ENCODE measurements at regions not wholly inside any gene's neighbourhood (a gene's known extent, or its start where the extent isn't known, plus 50 kb on each side); places are given as distances from the start of the nearest gene placed in this dataset.
"Not testable (repeated sequence)": the region's sequence is repeated elsewhere in the genome, so short reads cannot be mapped to it uniquely, and the experiment has no call there.

DNA sequence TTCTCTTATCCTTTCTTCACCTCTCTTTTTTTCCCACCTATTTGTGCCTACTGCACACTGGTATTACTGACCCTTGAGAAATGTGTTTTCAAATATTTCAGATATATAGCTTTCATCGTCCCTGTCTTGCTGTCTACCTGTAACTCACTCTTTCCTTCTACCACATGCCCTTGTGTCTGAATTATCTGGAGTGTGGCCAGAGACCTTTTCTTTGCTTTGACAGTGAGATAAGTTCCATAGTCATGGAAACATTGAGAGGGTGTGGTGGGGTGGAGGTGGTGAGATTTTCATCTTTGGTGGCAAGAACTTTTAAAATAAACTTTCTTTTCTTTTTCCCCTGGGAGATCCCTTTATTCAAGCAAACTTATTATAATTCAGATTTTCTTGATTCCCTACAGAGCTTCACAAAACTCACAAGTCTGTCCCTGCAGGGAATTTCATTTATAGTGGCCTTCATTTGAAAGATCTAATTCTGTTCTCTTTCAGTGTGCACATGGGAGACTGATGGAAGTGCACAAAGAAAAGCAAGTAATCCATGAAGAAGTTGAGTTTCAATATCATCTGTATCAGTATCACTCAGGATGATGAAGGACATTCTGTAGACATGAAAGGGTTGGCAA, 95.7 kb downstream of the SH2D1A start:
- Histone ChIP-seq H3K18ac (ENCODE audit: low read length) (no peak overlapping the region), H3K4me1 (ENCODE audit: control insufficient read depth in 1 of 2, insufficient read depth in 2 of 2, low read length in 2 of 2) (no peaks in the 10 kb centered on the region), H4K8ac (ENCODE audit: low read depth, low read length) (no peak overlapping the region), H3K4me3 (ENCODE audit: low read depth, low read length) (no peak overlapping the region), H2BK5ac (ENCODE audit: low read depth, low read length, poor library complexity) (no peak overlapping the region), H4K12ac (ENCODE audit: low read depth, low read length) (no peak overlapping the region), H3K4ac (ENCODE audit: low read depth, low read length) (no peak overlapping the region), H3K79me2 (ENCODE audit: control insufficient read depth, insufficient read depth, low read length, poor library complexity) (no peaks in the 10 kb centered on the region), H3K79me1 (ENCODE audit: low read length) (no peaks in the 10 kb centered on the region), H3K27me3 (ENCODE audit: insufficient read depth, low read length) (no peaks in the 10 kb centered on the region), H2BK12ac (ENCODE audit: low read length) (no peak overlapping the region), H2AK5ac (ENCODE audit: low read length) (no peak overlapping the region), H3K36me3 (ENCODE audit: control insufficient read depth in 1 of 2, insufficient read depth in 2 of 2, low read length in 2 of 2) (no peaks in the 10 kb centered on the region), H2AFZ (ENCODE audit: insufficient read depth, low read length, poor library complexity) (no peak overlapping the region), H3K9me3 (ENCODE audit: insufficient read depth, low read depth, low read length) (no peaks in the 10 kb centered on the region), H4K91ac (ENCODE audit: low read depth, low read length) (no peak overlapping the region), H2BK120ac (ENCODE audit: insufficient read depth, low read length, poor library complexity) (no peak overlapping the region), H3K9ac (ENCODE audit: low read length) (no peak overlapping the region), H3K23ac (ENCODE audit: low read length) (no peak overlapping the region), H3K4me2 (ENCODE audit: low read length) (no peak overlapping the region), H3K27ac (ENCODE audit: low read depth, low read length) (no peak overlapping the region), H3K14ac (ENCODE audit: low read length) (no peak overlapping the region)
- no peak for DNase-seq
- WGBS (ENCODE audit: extremely low coverage, insufficient coverage, insufficient read length): no CpG with 5 or more reads among the region's 1 CpG

DNA sequence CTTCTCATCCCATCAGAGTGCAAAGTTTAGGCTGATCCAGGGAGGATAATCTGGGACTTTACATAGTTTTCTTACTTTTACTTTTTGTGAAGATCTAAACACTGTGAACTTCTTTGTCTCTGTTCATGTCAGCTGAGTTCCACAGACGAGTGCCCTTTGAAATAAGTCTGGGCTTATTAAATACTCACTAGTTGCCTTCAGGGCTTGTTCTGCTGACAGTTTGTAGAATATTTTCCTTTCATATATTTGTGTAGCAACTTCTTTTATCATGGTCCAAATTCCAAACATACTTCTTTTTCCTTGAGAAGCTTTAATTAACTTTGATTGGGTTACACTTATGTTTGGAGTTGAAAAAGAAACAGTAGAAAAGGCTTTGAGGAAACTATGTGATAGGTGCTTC, 109.6 kb downstream of the SH2D1A start:
- no CpG with 5 or more reads among the region's 1 CpG for WGBS (ENCODE audit: extremely low coverage, insufficient coverage, insufficient read length)
- Histone ChIP-seq H3K4me2 (ENCODE audit: low read length) (no peak overlapping the region), H3K18ac (ENCODE audit: low read length) (no peak overlapping the region), H2BK12ac (ENCODE audit: low read length) (no peak overlapping the region), H2AK5ac (ENCODE audit: low read length) (no peak overlapping the region), H3K27ac (ENCODE audit: low read depth, low read length) (no peak overlapping the region), H3K27me3 (ENCODE audit: insufficient read depth, low read length) (no peaks in the 10 kb centered on the region), H3K9me3 (ENCODE audit: insufficient read depth, low read depth, low read length) (no peaks in the 10 kb centered on the region), H3K4ac (ENCODE audit: low read depth, low read length) (no peak overlapping the region), H3K4me3 (ENCODE audit: low read depth, low read length) (no peak overlapping the region), H3K9ac (ENCODE audit: low read length) (no peak overlapping the region), H2AFZ (ENCODE audit: insufficient read depth, low read length, poor library complexity) (no peak overlapping the region), H4K91ac (ENCODE audit: low read depth, low read length) (no peak overlapping the region), H2BK120ac (ENCODE audit: insufficient read depth, low read length, poor library complexity) (no peak overlapping the region), H3K79me1 (ENCODE audit: low read length) (no peaks in the 10 kb centered on the region), H4K8ac (ENCODE audit: low read depth, low read length) (no peak overlapping the region), H3K79me2 (ENCODE audit: control insufficient read depth, insufficient read depth, low read length, poor library complexity) (no peaks in the 10 kb centered on the region), H2BK5ac (ENCODE audit: low read depth, low read length, poor library complexity) (no peak overlapping the region), H4K12ac (ENCODE audit: low read depth, low read length) (no peak overlapping the region), H3K14ac (ENCODE audit: low read length) (no peak overlapping the region), H3K4me1 (ENCODE audit: control insufficient read depth in 1 of 2, insufficient read depth in 2 of 2, low read length in 2 of 2) (no peaks in the 10 kb centered on the region), H3K23ac (ENCODE audit: low read length) (no peak overlapping the region), H3K36me3 (ENCODE audit: control insufficient read depth in 1 of 2, insufficient read depth in 2 of 2, low read length in 2 of 2) (no peaks in the 10 kb centered on the region)
- no peak for DNase-seq

DNA sequence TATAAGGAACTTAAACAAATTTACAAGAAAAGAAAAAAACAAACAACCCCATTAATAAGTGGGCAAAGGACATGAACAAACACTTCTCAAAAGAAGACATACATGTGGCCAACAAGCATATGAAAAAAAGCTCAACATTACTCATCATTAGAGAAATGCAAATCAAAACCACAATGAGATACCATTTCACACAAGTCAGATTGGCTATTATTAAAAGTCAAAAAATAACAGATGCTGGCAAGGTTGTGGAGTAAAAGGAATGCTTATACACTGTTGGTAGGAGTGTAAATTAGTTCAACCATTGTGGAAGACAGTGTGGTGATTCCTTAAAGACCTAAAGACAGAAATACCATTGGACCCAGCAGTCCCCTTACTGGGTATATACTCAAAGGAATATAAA, 113.5 kb downstream of the SH2D1A start:
- not testable (repeated sequence) for H3K14ac ChIP-seq (ENCODE audit: low read length); H4K8ac ChIP-seq (ENCODE audit: low read depth, low read length); DNase-seq; H2BK120ac ChIP-seq (ENCODE audit: insufficient read depth, low read length, poor library complexity); H2AK5ac ChIP-seq (ENCODE audit: low read length); H3K79me2 ChIP-seq (ENCODE audit: control insufficient read depth, insufficient read depth, low read length, poor library complexity); H3K9me3 ChIP-seq (ENCODE audit: insufficient read depth, low read depth, low read length); H4K12ac ChIP-seq (ENCODE audit: low read depth, low read length); H4K91ac ChIP-seq (ENCODE audit: low read depth, low read length); H3K4me1 ChIP-seq (ENCODE audit: control insufficient read depth in 1 of 2, insufficient read depth in 2 of 2, low read length in 2 of 2); H2BK12ac ChIP-seq (ENCODE audit: low read length); H3K18ac ChIP-seq (ENCODE audit: low read length); H3K27me3 ChIP-seq (ENCODE audit: insufficient read depth, low read length); H3K9ac ChIP-seq (ENCODE audit: low read length); H3K4me3 ChIP-seq (ENCODE audit: low read depth, low read length); H3K23ac ChIP-seq (ENCODE audit: low read length); H3K4me2 ChIP-seq (ENCODE audit: low read length); H3K27ac ChIP-seq (ENCODE audit: low read depth, low read length); H2AFZ ChIP-seq (ENCODE audit: insufficient read depth, low read length, poor library complexity); H2BK5ac ChIP-seq (ENCODE audit: low read depth, low read length, poor library complexity); H3K79me1 ChIP-seq (ENCODE audit: low read length); H3K4ac ChIP-seq (ENCODE audit: low read depth, low read length); H3K36me3 ChIP-seq (ENCODE audit: control insufficient read depth in 1 of 2, insufficient read depth in 2 of 2, low read length in 2 of 2)

DNA sequence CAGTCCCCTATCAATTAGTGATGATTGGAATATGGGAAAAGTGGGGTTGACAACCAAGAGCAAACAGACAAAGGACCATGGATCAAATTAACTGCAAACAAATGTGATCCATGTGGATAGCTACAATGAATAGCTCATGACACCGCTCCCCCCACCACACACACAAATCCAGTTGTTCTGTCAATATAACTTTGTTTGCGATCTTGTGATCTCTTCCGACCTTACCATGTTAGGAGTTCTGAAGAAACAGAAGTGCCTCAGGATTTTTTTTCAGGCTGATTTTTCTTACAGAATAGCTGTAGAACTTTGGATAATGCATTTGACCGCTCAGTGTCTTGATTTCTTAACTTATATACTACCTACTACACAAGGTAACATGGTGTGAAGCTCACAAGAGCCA, 116.6 kb downstream of the SH2D1A start:
- H3K4ac ChIP-seq (ENCODE audit: low read depth, low read length): no peak overlapping the region
- no peak overlapping the region for H4K91ac ChIP-seq (ENCODE audit: low read depth, low read length)
- H3K9me3 ChIP-seq (ENCODE audit: insufficient read depth, low read depth, low read length): no peaks in the 10 kb centered on the region
- no peak overlapping the region for H2AK5ac ChIP-seq (ENCODE audit: low read length)
- H3K14ac ChIP-seq (ENCODE audit: low read length): no peak overlapping the region
- H4K12ac ChIP-seq (ENCODE audit: low read depth, low read length): no peak overlapping the region
- no peak overlapping the region for H2AFZ ChIP-seq (ENCODE audit: insufficient read depth, low read length, poor library complexity)
- no peak overlapping the region for H3K23ac ChIP-seq (ENCODE audit: low read length)
- H3K4me2 ChIP-seq (ENCODE audit: low read length): no peak overlapping the region
- H3K4me1 ChIP-seq (ENCODE audit: control insufficient read depth in 1 of 2, insufficient read depth in 2 of 2, low read length in 2 of 2): no peaks in the 10 kb centered on the region
- no peak overlapping the region for H2BK120ac ChIP-seq (ENCODE audit: insufficient read depth, low read length, poor library complexity)
- H3K9ac ChIP-seq (ENCODE audit: low read length): no peak overlapping the region
- DNase-seq: no peak
- no peak overlapping the region for H3K27ac ChIP-seq (ENCODE audit: low read depth, low read length)
- no peaks in the 10 kb centered on the region for H3K27me3 ChIP-seq (ENCODE audit: insufficient read depth, low read length)
- H2BK12ac ChIP-seq (ENCODE audit: low read length): no peak overlapping the region
- H3K36me3 ChIP-seq (ENCODE audit: control insufficient read depth in 1 of 2, insufficient read depth in 2 of 2, low read length in 2 of 2): no peaks in the 10 kb centered on the region
- WGBS (ENCODE audit: extremely low coverage, insufficient coverage, insufficient read length): no CpG with 5 or more reads among the region's 4 CpGs
- H3K18ac ChIP-seq (ENCODE audit: low read length): no peak overlapping the region
- H3K79me2 ChIP-seq (ENCODE audit: control insufficient read depth, insufficient read depth, low read length, poor library complexity): no peaks in the 10 kb centered on the region
- H3K79me1 ChIP-seq (ENCODE audit: low read length): no peaks in the 10 kb centered on the region
- no peak overlapping the region for H3K4me3 ChIP-seq (ENCODE audit: low read depth, low read length)
- H4K8ac ChIP-seq (ENCODE audit: low read depth, low read length): no peak overlapping the region
- H2BK5ac ChIP-seq (ENCODE audit: low read depth, low read length, poor library complexity): no peak overlapping the region

All from trophoblast cell (in vitro differentiated cells and primary cell).